DOHH2 (cell line): ENCODE measurements at regions not wholly inside any gene's neighbourhood (a gene's known extent, or its start where the extent isn't known, plus 50 kb on each side); places are given as distances from the start of the nearest gene placed in this dataset.

Source experiments
- EZH2phosphoT487 ChIP-seq: fragments of 200-600 bp; sonication (generic); IDR thresholded peaks from 2 replicates; pipeline ENCODE4 v1.6.1; 2017; ENCODE audit warnings: borderline replicate concordance, mild to moderate bottlenecking, antibody characterized with exemption, low read length, moderate library complexity, mixed read lengths
- TF ChIP-seq, protein P1 (sequence below): fragments of 200-600 bp; sonication (generic); IDR thresholded peaks from one replicate; pipeline ENCODE4 v1.5.1; 2014; ENCODE audit warnings: antibody characterized with exemption, mild to moderate bottlenecking, low read depth, low read length; ENCODE audit not compliant: poor library complexity, severe bottlenecking

DNA sequence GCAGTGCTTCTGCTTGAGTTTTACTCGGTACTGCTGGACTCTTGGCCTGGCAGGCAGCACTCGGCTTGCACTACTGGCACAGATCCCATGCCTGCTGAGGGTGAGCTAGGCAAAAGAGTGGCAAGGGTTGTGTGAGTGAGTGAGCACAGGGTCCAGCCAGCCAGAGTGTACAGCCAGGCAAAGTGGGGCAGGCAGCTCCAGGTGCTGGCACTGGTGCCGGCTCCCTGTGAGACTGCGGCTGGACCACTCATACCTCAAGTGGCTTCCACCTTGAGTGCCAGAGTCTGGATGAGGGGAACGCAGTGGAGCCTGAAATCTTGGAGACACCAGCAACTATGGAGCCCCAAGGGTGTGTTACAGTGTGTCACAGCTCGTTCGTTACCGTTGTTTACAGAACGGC lies 1451.9 kb upstream of the AGA start:
- TF ChIP-seq EZH2phosphoT487 = no peak
- TF ChIP-seq, protein P1, sequence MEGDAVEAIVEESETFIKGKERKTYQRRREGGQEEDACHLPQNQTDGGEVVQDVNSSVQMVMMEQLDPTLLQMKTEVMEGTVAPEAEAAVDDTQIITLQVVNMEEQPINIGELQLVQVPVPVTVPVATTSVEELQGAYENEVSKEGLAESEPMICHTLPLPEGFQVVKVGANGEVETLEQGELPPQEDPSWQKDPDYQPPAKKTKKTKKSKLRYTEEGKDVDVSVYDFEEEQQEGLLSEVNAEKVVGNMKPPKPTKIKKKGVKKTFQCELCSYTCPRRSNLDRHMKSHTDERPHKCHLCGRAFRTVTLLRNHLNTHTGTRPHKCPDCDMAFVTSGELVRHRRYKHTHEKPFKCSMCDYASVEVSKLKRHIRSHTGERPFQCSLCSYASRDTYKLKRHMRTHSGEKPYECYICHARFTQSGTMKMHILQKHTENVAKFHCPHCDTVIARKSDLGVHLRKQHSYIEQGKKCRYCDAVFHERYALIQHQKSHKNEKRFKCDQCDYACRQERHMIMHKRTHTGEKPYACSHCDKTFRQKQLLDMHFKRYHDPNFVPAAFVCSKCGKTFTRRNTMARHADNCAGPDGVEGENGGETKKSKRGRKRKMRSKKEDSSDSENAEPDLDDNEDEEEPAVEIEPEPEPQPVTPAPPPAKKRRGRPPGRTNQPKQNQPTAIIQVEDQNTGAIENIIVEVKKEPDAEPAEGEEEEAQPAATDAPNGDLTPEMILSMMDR = no peak
